HUES6 (cell line): ENCODE measurements at regions not wholly inside any gene's neighbourhood (a gene's known extent, or its start where the extent isn't known, plus 50 kb on each side); places are given as distances from the start of the nearest gene placed in this dataset.

Source experiments
- H3K27ac ChIP-seq: 2 replicates; pipeline ENCODE4 v1.7.0; 2013; ENCODE audit warnings: low read depth, mild to moderate bottlenecking, low read length, inconsistent platforms
- H3K27me3 ChIP-seq: 2 replicates; pipeline ENCODE4 v1.6.1; 2013; ENCODE audit warnings: low read length; ENCODE audit not compliant: control insufficient read depth, insufficient read depth
- H3K36me3 ChIP-seq: 2 replicates; pipeline ENCODE4 v1.6.1; 2013; ENCODE audit warnings: low read length; ENCODE audit not compliant: control insufficient read depth, insufficient read depth
- H3K4me1 ChIP-seq: 2 replicates; pipeline ENCODE4 v1.6.1; 2013; ENCODE audit warnings: low read length; ENCODE audit not compliant: control insufficient read depth, insufficient read depth
- H3K4me3 ChIP-seq: 2 replicates; pipeline ENCODE4 v1.5.1; 2013; ENCODE audit warnings: low read depth, low read length
- H3K9ac ChIP-seq: one replicate; pipeline ENCODE4 v1.6.1; 2013; ENCODE audit warnings: mild to moderate bottlenecking, low read length
- H3K9me3 ChIP-seq: 2 replicates; pipeline ENCODE4 v1.6.1; 2013; ENCODE audit warnings: low read depth, low read length; ENCODE audit not compliant: control insufficient read depth, insufficient read depth

- Histone ChIP-seq H3K4me3 (no peak overlapping the region), H3K36me3 (no peaks in the 10 kb centered on the region), H3K4me1 (no peaks in the 10 kb centered on the region; the same call in 1 of the 2 replicates), H3K27ac (no peak overlapping the region), H3K9me3 (no peaks in the 10 kb centered on the region), H3K27me3 (no peaks in the 10 kb centered on the region), H3K9ac (no peak overlapping the region)
Observed at GRCh38 chr13:44108331-44108858, 228.7 kb downstream of the LACC1 start.

GRCh38 chr13:44110091-44110621 is 230.5 kb downstream of the LACC1 start:
- Histone ChIP-seq H3K27ac (no peak overlapping the region), H3K4me1 (no peaks in the 10 kb centered on the region), H3K36me3 (no peaks in the 10 kb centered on the region), H3K9me3 (no peaks in the 10 kb centered on the region), H3K27me3 (no peaks in the 10 kb centered on the region), H3K9ac (no peak overlapping the region), H3K4me3 (no peak overlapping the region)

GRCh38 chr13:44111701-44112100 is 232.0 kb downstream of the LACC1 start:
- H3K9me3 ChIP-seq = no peaks in the 10 kb centered on the region

DNA sequence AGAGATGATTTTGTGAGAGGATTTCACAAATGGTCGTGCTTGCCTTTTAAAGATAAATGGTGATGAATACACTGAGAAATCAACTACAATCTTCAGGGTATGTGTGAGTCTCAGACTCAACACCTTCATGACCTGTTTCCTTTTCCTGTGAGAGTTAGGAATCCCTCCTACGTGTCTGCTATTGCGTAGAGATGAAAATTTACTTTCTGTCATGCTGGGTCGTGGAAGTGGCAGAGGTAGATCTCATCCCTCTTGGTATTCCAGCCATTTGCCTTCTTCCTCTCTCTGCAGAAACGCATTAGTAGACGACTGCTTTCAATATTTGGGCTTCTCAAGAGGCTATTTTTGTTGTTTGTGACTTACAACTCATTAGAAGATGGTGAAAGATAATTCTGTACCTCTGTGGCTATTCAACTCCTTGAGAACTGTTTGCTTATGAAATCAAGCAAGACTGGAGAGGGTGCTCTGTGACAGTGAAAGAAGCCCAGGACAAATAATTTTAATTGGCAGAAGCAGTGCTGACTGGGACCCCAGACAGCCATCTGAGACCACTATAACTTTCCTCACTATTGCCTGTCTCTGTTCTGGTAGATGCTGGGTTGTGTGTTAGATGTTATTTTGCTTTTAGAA is 233.1 kb downstream of the LACC1 start:
- H3K4me1 ChIP-seq = peaks cover 23% of the 10 kb centered on the region
- no peak overlapping the region for H3K9ac ChIP-seq
- no peak overlapping the region for H3K27ac ChIP-seq

More at GRCh38 chr13:44111701-44112100, 232.0 kb downstream of the LACC1 start:
- H3K27me3 ChIP-seq = no peaks in the 10 kb centered on the region
- no peak overlapping the region for H3K4me3 ChIP-seq
- H3K36me3 ChIP-seq = no peaks in the 10 kb centered on the region
- no peak overlapping the region for H3K27ac ChIP-seq
- H3K4me1 ChIP-seq = peaks cover 12% of the 10 kb centered on the region
- no peak overlapping the region for H3K9ac ChIP-seq

DNA sequence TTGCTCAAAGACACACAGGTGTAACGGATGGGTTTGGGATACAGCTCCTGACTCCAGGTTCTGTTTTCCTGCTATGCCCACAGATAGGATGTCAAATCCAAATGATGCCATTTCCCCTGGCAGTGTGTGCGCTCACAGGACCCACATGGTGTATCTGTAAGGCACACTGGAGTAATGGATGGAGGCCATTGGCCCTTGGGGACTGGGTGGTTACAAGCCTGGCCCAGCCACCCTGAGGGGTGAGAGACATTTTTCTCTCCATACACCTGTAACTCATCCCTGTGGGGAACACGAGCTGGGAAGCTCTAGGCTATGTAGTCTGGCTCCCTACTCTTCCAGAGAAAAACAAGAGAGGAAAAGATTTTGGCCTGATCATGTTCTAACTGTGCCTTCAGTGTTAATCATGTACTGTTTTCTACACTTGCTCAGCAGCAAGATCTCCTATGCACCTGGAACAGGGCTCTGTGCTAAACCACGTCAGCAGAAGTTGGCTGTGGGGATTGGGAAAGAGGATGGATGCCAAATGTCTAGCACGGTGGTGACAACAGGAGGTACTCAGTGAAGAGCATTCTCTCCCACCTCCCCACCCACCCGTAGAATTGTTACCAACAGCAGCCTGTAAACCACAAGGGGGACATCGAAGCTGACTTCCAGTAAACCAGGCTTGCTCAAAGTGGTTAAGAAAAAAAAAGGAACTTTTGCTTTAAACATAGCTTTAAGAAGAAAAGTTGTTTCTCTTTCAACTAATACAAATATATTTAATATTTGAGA is 237.0 kb downstream of the LACC1 start:
- Histone ChIP-seq H3K9ac (peak overlapping the region; percentile 38), H3K27ac (no peak overlapping the region), H3K4me3 (no peak overlapping the region), H3K9me3 (no peaks in the 10 kb centered on the region), H3K27me3 (no peaks in the 10 kb centered on the region), H3K36me3 (no peaks in the 10 kb centered on the region), H3K4me1 (peaks cover 24% of the 10 kb centered on the region)

More for the DNA sequence above, 233.1 kb downstream of the LACC1 start:
- Histone ChIP-seq H3K36me3 (no peaks in the 10 kb centered on the region), H3K9me3 (no peaks in the 10 kb centered on the region), H3K27me3 (no peaks in the 10 kb centered on the region), H3K4me3 (no peak overlapping the region)

DNA sequence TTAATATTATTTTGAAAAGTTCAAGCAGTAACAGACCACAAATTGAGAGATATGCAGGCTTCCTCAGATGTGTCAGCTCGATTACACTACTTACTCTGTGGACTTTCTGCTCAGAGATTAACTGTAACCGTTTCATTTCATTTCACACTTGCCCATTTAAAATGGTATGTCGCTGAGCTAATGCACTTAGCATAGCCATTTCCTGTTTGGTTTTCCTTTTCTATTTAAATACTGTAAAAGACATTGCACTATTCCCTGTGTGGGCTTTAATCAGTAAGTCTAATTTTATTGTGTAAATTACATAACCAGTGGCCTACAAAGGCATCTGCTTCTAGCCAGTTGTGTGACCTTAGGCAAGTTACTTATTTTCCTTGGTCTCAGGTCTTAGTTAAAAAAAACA is 237.6 kb downstream of the LACC1 start:
- Histone ChIP-seq H3K9ac (no peak overlapping the region), H3K4me3 (no peak overlapping the region), H3K36me3 (no peaks in the 10 kb centered on the region), H3K9me3 (no peaks in the 10 kb centered on the region), H3K27ac (no peak overlapping the region), H3K4me1 (peaks cover 24% of the 10 kb centered on the region), H3K27me3 (no peaks in the 10 kb centered on the region)

GRCh38 chr13:44117816-44118215 is 238.1 kb downstream of the LACC1 start:
- no peaks in the 10 kb centered on the region for H3K9me3 ChIP-seq
- no peaks in the 10 kb centered on the region for H3K36me3 ChIP-seq
- peaks cover 24% of the 10 kb centered on the region for H3K4me1 ChIP-seq
- no peak overlapping the region for H3K27ac ChIP-seq
- no peaks in the 10 kb centered on the region for H3K27me3 ChIP-seq
- no peak overlapping the region for H3K9ac ChIP-seq
- no peak overlapping the region for H3K4me3 ChIP-seq

GRCh38 chr13:44118881-44119280 is 239.2 kb downstream of the LACC1 start:
- Histone ChIP-seq H3K9ac (no peak overlapping the region), H3K36me3 (no peaks in the 10 kb centered on the region), H3K27ac (no peak overlapping the region), H3K9me3 (peaks cover 9% of the 10 kb centered on the region), H3K27me3 (no peaks in the 10 kb centered on the region), H3K4me1 (peaks cover 24% of the 10 kb centered on the region), H3K4me3 (no peak overlapping the region)

GRCh38 chr13:44120043-44120442 is 240.3 kb downstream of the LACC1 start:
- Histone ChIP-seq H3K4me1 (peaks cover 24% of the 10 kb centered on the region), H3K4me3 (no peak overlapping the region), H3K27me3 (no peaks in the 10 kb centered on the region), H3K36me3 (no peaks in the 10 kb centered on the region), H3K27ac (no peak overlapping the region), H3K9me3 (peaks cover 9% of the 10 kb centered on the region), H3K9ac (no peak overlapping the region)

DNA sequence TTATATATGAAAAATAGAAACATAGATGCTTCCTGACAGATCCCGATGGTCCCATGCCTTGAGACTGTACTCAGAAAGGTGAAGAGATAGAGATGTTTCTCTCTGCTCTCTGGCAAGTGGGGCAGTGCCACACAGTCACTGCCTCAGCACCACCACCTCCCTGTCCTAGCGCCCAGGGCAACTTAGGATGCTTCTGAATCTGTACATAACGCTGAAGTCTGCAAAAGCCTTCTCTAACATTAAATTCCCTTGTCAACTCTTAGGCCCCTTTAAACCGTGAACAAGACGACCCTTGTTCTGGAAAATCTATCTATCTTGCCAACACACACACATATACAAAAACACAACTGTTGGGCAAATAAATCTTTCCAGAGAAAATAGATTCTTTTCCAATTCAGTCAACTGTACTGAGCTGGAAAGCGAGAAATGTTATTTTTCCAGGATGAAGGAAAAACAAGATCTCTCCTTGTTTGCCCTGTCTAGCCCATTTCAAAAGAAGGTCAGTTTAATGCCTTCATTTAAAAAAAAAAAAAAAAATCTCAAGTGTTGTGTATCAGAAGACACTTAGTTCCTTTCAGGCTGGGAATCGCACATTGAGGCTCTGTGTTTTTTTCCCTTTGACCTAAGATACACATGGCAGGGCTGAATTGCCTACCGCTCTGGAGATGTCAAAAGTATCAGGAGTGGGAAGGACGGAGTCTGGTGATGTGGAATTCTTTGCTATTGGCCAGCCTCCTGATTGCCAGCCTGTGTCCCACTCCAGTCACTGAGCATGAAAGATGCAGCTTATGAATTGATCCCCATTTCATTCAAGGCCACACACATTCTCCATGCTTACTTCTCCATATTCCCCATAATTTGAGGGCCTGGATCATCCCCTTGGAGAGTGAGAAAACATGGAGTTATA is 241.4 kb downstream of the LACC1 start:
- Histone ChIP-seq H3K4me1 (peaks cover 16% of the 10 kb centered on the region), H3K27ac (no peak overlapping the region), H3K36me3 (no peaks in the 10 kb centered on the region), H3K9me3 (peaks cover 9% of the 10 kb centered on the region), H3K27me3 (no peaks in the 10 kb centered on the region), H3K9ac (no peak overlapping the region), H3K4me3 (no peak overlapping the region)
